CD4-positive, alpha-beta T cell (primary cell): ENCODE measurements at regions not wholly inside any gene's neighbourhood (a gene's known extent, or its start where the extent isn't known, plus 50 kb on each side); places are given as distances from the start of the nearest gene placed in this dataset.

Experiments used
- ATAC-seq: fragments of 200-7000 bp; cut with Tn5 transposase; one replicate; pipeline ENCODE4 v1.10.0; 2022; ENCODE audit warnings: mild to moderate bottlenecking; ENCODE audit not compliant: poor library complexity
- CTCF ChIA-PET: fragments of 350-600 bp; sonication (Branson Sonifier 250); formaldehyde crosslinking; loops from one replicate; lab custom pipeline; 2021; ENCODE audit warnings: antibody characterized with exemption, inconsistent platforms; lab: Charles Lee
- POLR2A ChIA-PET: fragments of 350-600 bp; sonication (Branson Sonifier 250); formaldehyde crosslinking; loops from one replicate; lab custom pipeline; 2021; ENCODE audit warnings: antibody characterized with exemption, inconsistent platforms; lab: Charles Lee
- DNase-seq, 14 experiments: peaks; one replicate each; pipeline ENCODE4 v3.0.0-alpha.2; 2013 to 2020; ENCODE audit warnings: mixed read lengths in 2 of 14
- H3K27ac ChIP-seq, 2 donors: one replicate each; pipeline versions ENCODE4 v1.5.1 to v1.7.0; 2013; ENCODE audit warnings: low read length in 2 of 2, low read depth in 1 of 2, mild to moderate bottlenecking in 1 of 2
- H3K27me3 ChIP-seq, 2 experiments: 1 replicate in 1 of 2; 2 replicates in 1 of 2; pipeline versions ENCODE4 v1.6.1 to v1.7.0; 2013; ENCODE audit warnings: low read length in 2 of 2, control low read depth in 1 of 2, mild to moderate bottlenecking in 1 of 2, moderate library complexity in 1 of 2; ENCODE audit not compliant: insufficient read depth in 2 of 2, control insufficient read depth in 1 of 2
- H3K36me3 ChIP-seq: one replicate; pipeline ENCODE4 v1.6.1; 2013; ENCODE audit warnings: low read length, control low read depth; ENCODE audit not compliant: insufficient read depth
- H3K4me1 ChIP-seq: one replicate; pipeline ENCODE4 v1.6.1; 2013; ENCODE audit warnings: low read length, control low read depth; ENCODE audit not compliant: insufficient read depth
- H3K4me3 ChIP-seq: one replicate; pipeline ENCODE4 v1.5.1; 2013; ENCODE audit warnings: mild to moderate bottlenecking, low read length, moderate library complexity
- H3K9me3 ChIP-seq, 2 experiments: 1 replicate in 1 of 2; 2 replicates in 1 of 2; pipeline versions ENCODE4 v1.6.1 to v1.7.0; 2013; ENCODE audit warnings: low read length in 2 of 2, mild to moderate bottlenecking in 2 of 2, control low read depth in 1 of 2, moderate library complexity in 1 of 2; ENCODE audit not compliant: control insufficient read depth in 1 of 2, insufficient read depth in 1 of 2
- H3K27ac Mint-ChIP-seq: one replicate; pipeline ENCODE4 v1.8.0; 2020; ENCODE audit warnings: mixed read lengths
- H3K27me3 Mint-ChIP-seq: one replicate; pipeline ENCODE4 v1.8.0; 2021; ENCODE audit warnings: mixed read lengths
- H3K36me3 Mint-ChIP-seq: one replicate; pipeline ENCODE4 v1.8.0; 2021; ENCODE audit warnings: low read depth, mixed read lengths
- H3K4me1 Mint-ChIP-seq: one replicate; pipeline ENCODE4 v1.8.0; 2021; ENCODE audit warnings: low read depth, mixed read lengths
- H3K4me3 Mint-ChIP-seq: one replicate; pipeline ENCODE4 v1.8.0; 2020; ENCODE audit warnings: mild to moderate bottlenecking, mixed read lengths
- H3K9me3 Mint-ChIP-seq: one replicate; pipeline ENCODE4 v1.8.0; 2020; ENCODE audit warnings: mixed read lengths
- CTCF ChIP-seq: fragments of 200-600 bp; IDR thresholded peaks from one replicate; pipeline ENCODE4 v1.8.0; 2022; ENCODE audit warnings: antibody characterized with exemption, mild to moderate bottlenecking
- intact Hi-C, 2 experiments: fragments of 100-400 bp; cut with DNase I in 1 of 2; cut with micrococcal nuclease in 1 of 2; formaldehyde crosslinking; loops; one replicate each; pipeline versions ENCODE4 v1.15.1 to v1.9.0; 2023 to 2025; cut with DNase I, micrococcal nuclease

GRCh38 chr21:29473808-29474207, 175.1 kb downstream of the BACH1 start:
- peaks cover 1% of the 10 kb centered on the region for H3K9me3 Mint-ChIP-seq
- DNase-seq: no peak
- ATAC-seq: no peak
- peaks cover 16% of the 10 kb centered on the region for H3K36me3 Mint-ChIP-seq
- no peak for TF ChIP-seq CTCF
- Histone ChIP-seq H3K4me3 (no peak overlapping the region), H3K27me3 (no peaks in the 10 kb centered on the region), H3K4me1 (peaks cover 3% of the 10 kb centered on the region), H3K9me3 (no peaks in the 10 kb centered on the region), H3K27ac (no peak overlapping the region), H3K36me3 (no peaks in the 10 kb centered on the region)
- H3K27me3 Mint-ChIP-seq: no peaks in the 10 kb centered on the region
- H3K4me3 Mint-ChIP-seq: no peak overlapping the region
- peaks cover 38% of the 10 kb centered on the region for H3K4me1 Mint-ChIP-seq
- intact Hi-C loops: loop anchor here in 1 of 2 experiments (10.0 kb wide), 2 partner anchors 169 to 379 kb away; no protein-coding TSS in a partner anchor
- H3K27ac Mint-ChIP-seq: no peak overlapping the region
- POLR2A ChIA-PET: no interaction called here
- CTCF ChIA-PET: no interaction called here

- no peaks in the 10 kb centered on the region for H3K27me3 Mint-ChIP-seq
- H3K4me1 Mint-ChIP-seq: peaks cover 38% of the 10 kb centered on the region
- ATAC-seq: no peak
- peaks cover 3% of the 10 kb centered on the region for H3K4me1 ChIP-seq
- no peak for DNase-seq
- no peaks in the 10 kb centered on the region for H3K27me3 ChIP-seq
- TF ChIP-seq CTCF: no peak
- H3K4me3 ChIP-seq: no peak overlapping the region
- ChIA-PET POLR2A (interaction anchor here (0.9 to 2.9 kb wide), 3 partner anchors 25 to 99 kb away, joined by 3 to 22 read pairs (median 3); no protein-coding TSS in a partner anchor), CTCF (no interaction called here)
- intact Hi-C loops: loop anchor here in 1 of 2 experiments (5.0 to 10.0 kb wide), 4 partner anchors 38 to 588 kb away; a partner anchor contains a TSS
- H3K27ac ChIP-seq: no peak overlapping the region
- H3K27ac Mint-ChIP-seq: no peak overlapping the region
- H3K4me3 Mint-ChIP-seq: no peak overlapping the region
- H3K9me3 ChIP-seq: no peaks in the 10 kb centered on the region
- no peaks in the 10 kb centered on the region for H3K36me3 ChIP-seq
- H3K36me3 Mint-ChIP-seq: peaks cover 16% of the 10 kb centered on the region
- H3K9me3 Mint-ChIP-seq: peaks cover 1% of the 10 kb centered on the region
These were observed 176.6 kb downstream of the BACH1 start for GRCh38 chr21:29475329-29475728.

GRCh38 chr21:29477347-29477746, 178.6 kb downstream of the BACH1 start:
- H3K9me3 Mint-ChIP-seq: peaks cover 1% of the 10 kb centered on the region
- H3K4me1 Mint-ChIP-seq: peaks cover 31% of the 10 kb centered on the region
- Histone ChIP-seq H3K27me3 (no peaks in the 10 kb centered on the region), H3K36me3 (no peaks in the 10 kb centered on the region), H3K4me3 (no peak overlapping the region), H3K4me1 (peaks cover 3% of the 10 kb centered on the region), H3K27ac (no peak overlapping the region), H3K9me3 (no peaks in the 10 kb centered on the region)
- intact Hi-C loops: loop anchor here (2.0 to 10.0 kb wide), 6 partner anchors 40 to 590 kb away; a partner anchor contains a TSS
- H3K27me3 Mint-ChIP-seq: no peaks in the 10 kb centered on the region
- POLR2A ChIA-PET: interaction anchor here (1.3 to 2.9 kb wide), 2 partner anchors 27 to 101 kb away, joined by 4 to 22 read pairs; no protein-coding TSS in a partner anchor
- no peak for ATAC-seq
- no peak overlapping the region for H3K27ac Mint-ChIP-seq
- CTCF ChIA-PET: no interaction called here
- no peak for TF ChIP-seq CTCF
- H3K4me3 Mint-ChIP-seq: no peak overlapping the region
- no peak for DNase-seq
- H3K36me3 Mint-ChIP-seq: peaks cover 16% of the 10 kb centered on the region
